SK-N-SH treated with all-trans-retinoic acid at 6 μM for 48 hours (cell line): ENCODE measurements at regions not wholly inside any gene's neighbourhood (a gene's known extent, or its start where the extent isn't known, plus 50 kb on each side); places are given as distances from the start of the nearest gene placed in this dataset.

Experiments
- TCF4 ChIP-seq: fragments of 250-450 bp; sonication (Bioruptor Pico); IDR thresholded peaks from 2 replicates; pipeline ENCODE4 v1.8.0; 2021; ENCODE audit warnings: mild to moderate bottlenecking, moderate library complexity, borderline replicate concordance
- ZFP30 ChIP-seq: fragments of 450-650 bp; formaldehyde crosslinking; IDR thresholded peaks from 2 replicates; pipeline ENCODE4 v1.5.0; 2022; ENCODE audit warnings: mild to moderate bottlenecking, moderate library complexity
- ZNF70 ChIP-seq: fragments of 450-650 bp; formaldehyde crosslinking; IDR thresholded peaks from 2 replicates; pipeline ENCODE4 v1.5.0; 2020; ENCODE audit warnings: mild to moderate bottlenecking, moderate library complexity
- TF ChIP-seq, protein P1 (sequence below): fragments of 250-450 bp; sonication (Bioruptor Pico); IDR thresholded peaks from 2 replicates; pipeline ENCODE4 v1.8.0; 2021; ENCODE audit warnings: low read depth, mild to moderate bottlenecking, moderate library complexity, borderline replicate concordance

DNA sequence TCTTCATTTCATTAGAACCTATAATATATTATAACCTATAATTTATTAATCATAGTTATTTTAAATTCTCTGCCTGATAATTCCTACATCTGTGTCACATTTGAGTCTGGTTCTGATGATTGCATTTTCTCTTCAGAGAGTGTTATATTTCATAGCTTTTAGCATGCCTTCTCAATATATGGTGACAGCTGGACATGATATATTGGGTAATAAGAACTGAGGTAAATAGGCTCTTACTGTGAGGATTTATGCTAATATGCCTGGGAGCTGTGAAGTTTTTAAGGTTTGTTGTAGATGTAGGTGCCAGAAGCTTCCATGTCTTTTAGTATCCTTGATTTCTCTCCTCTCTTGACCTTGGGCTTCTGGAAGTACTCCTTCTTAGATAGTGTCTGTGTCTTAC lies 325.9 kb upstream of the SEMA3D start:
- TF ChIP-seq TCF4: no peak
- TF ChIP-seq ZFP30 (CRISPR knock-in tag): no peak
- no peak for TF ChIP-seq ZNF70 (CRISPR knock-in tag)
- TF ChIP-seq, protein P1, sequence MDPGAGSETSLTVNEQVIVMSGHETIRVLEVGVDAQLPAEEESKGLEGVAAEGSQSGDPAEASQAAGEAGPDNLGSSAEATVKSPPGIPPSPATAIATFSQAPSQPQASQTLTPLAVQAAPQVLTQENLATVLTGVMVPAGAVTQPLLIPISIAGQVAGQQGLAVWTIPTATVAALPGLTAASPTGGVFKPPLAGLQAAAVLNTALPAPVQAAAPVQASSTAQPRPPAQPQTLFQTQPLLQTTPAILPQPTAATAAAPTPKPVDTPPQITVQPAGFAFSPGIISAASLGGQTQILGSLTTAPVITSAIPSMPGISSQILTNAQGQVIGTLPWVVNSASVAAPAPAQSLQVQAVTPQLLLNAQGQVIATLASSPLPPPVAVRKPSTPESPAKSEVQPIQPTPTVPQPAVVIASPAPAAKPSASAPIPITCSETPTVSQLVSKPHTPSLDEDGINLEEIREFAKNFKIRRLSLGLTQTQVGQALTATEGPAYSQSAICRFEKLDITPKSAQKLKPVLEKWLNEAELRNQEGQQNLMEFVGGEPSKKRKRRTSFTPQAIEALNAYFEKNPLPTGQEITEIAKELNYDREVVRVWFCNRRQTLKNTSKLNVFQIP (CRISPR knock-in tag): no peak
